GM12878 (cell line): ENCODE measurements at regions not wholly inside any gene's neighbourhood (a gene's known extent, or its start where the extent isn't known, plus 50 kb on each side); places are given as distances from the start of the nearest gene placed in this dataset.

Experiments used
- ATAC-seq: fragments of 200-7000 bp; cut with Tn5 transposase; 3 replicates; pipeline ENCODE4 v1.9.1; 2020; ENCODE audit warnings: mild to moderate bottlenecking, moderate library complexity
- BruUV-seq: library from RNA; stranded (reverse); fragments of 400-500 nt; replicated peaks from 2 replicates; lab custom pipeline; 2021; lab: Mats Ljungman, UMichigan
- CTCF ChIA-PET: fragments of 300-600 bp; sonication (Branson Sonifier 250); formaldehyde crosslinking; extraction: SDS; loops from one replicate; lab custom pipeline; 2021; ENCODE audit warnings: inconsistent platforms; lab: Yijun Ruan, JAX
- POLR2A ChIA-PET: fragments of 350-600 bp; formaldehyde crosslinking; extraction: SDS; loops from one replicate; lab custom pipeline; 2021; ENCODE audit warnings: inconsistent platforms; lab: Charles Lee
- RAD21 ChIA-PET: fragments of 300-600 bp; sonication (Branson Sonifier 250); formaldehyde crosslinking; loops from one replicate; lab custom pipeline; 2023; ENCODE audit warnings: antibody characterized with exemption; ENCODE audit not compliant: unreplicated experiment; lab: Charles Lee
- SMC1A ChIA-PET: fragments of 300-600 bp; sonication (Branson Sonifier 250); formaldehyde crosslinking; loops from one replicate; lab custom pipeline; 2023; ENCODE audit not compliant: unreplicated experiment, uncharacterized antibody; lab: Charles Lee
- DNase-seq: peaks from one replicate; pipeline ENCODE4 v3.0.0-alpha.2; 2011; ENCODE audit warnings: low read depth, low spot score
- FAIRE-seq: peaks from 3 replicates; lab custom pipeline; 2011; peaks lifted over from hg19 to GRCh38; lab: Jason Lieb, UNC
- H2AFZ ChIP-seq: 2 replicates; pipeline ENCODE4 v1.6.0; 2011; ENCODE audit warnings: low read depth, low read length, control low read depth; ENCODE audit not compliant: control insufficient read depth
- H3K27ac ChIP-seq: 2 replicates; pipeline ENCODE4 v1.5.1; 2011; ENCODE audit warnings: control low read depth; ENCODE audit not compliant: control insufficient read depth, insufficient read depth
- H3K27me3 ChIP-seq, 2 experiments: replicated peaks in 1 of 2; 2 replicates each; pipeline versions ENCODE4 v1.6.0 to v1.6.1; 2011; ENCODE audit warnings: low read length in 1 of 2; ENCODE audit not compliant: control insufficient read depth in 2 of 2, insufficient read depth in 2 of 2
- H3K36me3 ChIP-seq, 2 experiments: 2 replicates each; pipeline ENCODE4 v1.5.1; 2011; ENCODE audit warnings: low read length in 1 of 2; ENCODE audit not compliant: control insufficient read depth in 2 of 2, insufficient read depth in 2 of 2
- H3K4me1 ChIP-seq: 2 replicates; pipeline ENCODE4 v1.6.1; 2011; ENCODE audit warnings: mild to moderate bottlenecking, low read length, moderate library complexity, mixed read lengths; ENCODE audit not compliant: control insufficient read depth, insufficient read depth
- H3K4me2 ChIP-seq: 2 replicates; pipeline ENCODE4 v1.6.0; 2011; ENCODE audit warnings: control low read depth; ENCODE audit not compliant: control insufficient read depth, insufficient read depth
- H3K4me3 ChIP-seq: fragments of 200-600 bp; sonication (generic); 2 replicates; pipeline ENCODE4 v1.5.1; 2016
- H3K79me2 ChIP-seq: 2 replicates; pipeline ENCODE4 v1.6.0; 2011; ENCODE audit warnings: low read length; ENCODE audit not compliant: control insufficient read depth, insufficient read depth
- H3K9ac ChIP-seq: 2 replicates; pipeline ENCODE4 v1.8.0; 2011; ENCODE audit warnings: low read length, control low read depth, mixed read lengths; ENCODE audit not compliant: control insufficient read depth, insufficient read depth
- H3K9me3 ChIP-seq: replicated peaks from 3 replicates; pipeline ENCODE4 v1.5.1; 2011; ENCODE audit warnings: mild to moderate bottlenecking, low read length; ENCODE audit not compliant: control insufficient read depth, insufficient read depth
- H4K20me1 ChIP-seq: 2 replicates; pipeline ENCODE4 v1.6.0; 2011; ENCODE audit not compliant: control insufficient read depth, insufficient read depth
- BCL3 ChIP-seq: IDR thresholded peaks from 2 replicates; pipeline ENCODE4 v1.6.1; 2011; ENCODE audit warnings: borderline replicate concordance, low read depth, mild to moderate bottlenecking, moderate library complexity, low read length; ENCODE audit not compliant: insufficient read depth, poor library complexity, severe bottlenecking
- BMI1 ChIP-seq: fragments of 450-650 bp; IDR thresholded peaks from 2 replicates; pipeline ENCODE4 v1.6.1; 2016; ENCODE audit warnings: mild to moderate bottlenecking, moderate library complexity, borderline replicate concordance
- CBX3 ChIP-seq: fragments of 200-600 bp; sonication (generic); IDR thresholded peaks from 2 replicates; pipeline ENCODE4 v1.6.1; 2016; ENCODE audit warnings: low read depth, borderline replicate concordance
- HCFC1 ChIP-seq: fragments of 150-350 bp; IDR thresholded peaks from 2 replicates; pipeline ENCODE4 v1.6.1; 2014; ENCODE audit warnings: low read length
- NFYB ChIP-seq: IDR thresholded peaks from 2 replicates; pipeline ENCODE4 v1.6.1; 2011; ENCODE audit warnings: low read depth, mild to moderate bottlenecking, low read length, improper control_type of control experiment, moderate library complexity; ENCODE audit not compliant: insufficient read depth
- NKRF ChIP-seq: fragments of 450-650 bp; conservative IDR thresholded peaks from 2 replicates; pipeline ENCODE4 v1.6.1; 2017; ENCODE audit warnings: mild to moderate bottlenecking, moderate library complexity
- NR2C2 ChIP-seq: IDR thresholded peaks from 2 replicates; pipeline ENCODE4 v1.6.1; 2011; ENCODE audit warnings: borderline replicate concordance, low read depth; ENCODE audit not compliant: control insufficient read depth, insufficient read length
- POU2F2 ChIP-seq: IDR thresholded peaks from 3 replicates; pipeline ENCODE4 v1.6.1; 2011; ENCODE audit warnings: low read depth, mild to moderate bottlenecking, low read length, borderline replicate concordance
- RUNX3 ChIP-seq: IDR thresholded peaks from 2 replicates; pipeline ENCODE4 v1.6.1; 2012; ENCODE audit warnings: low read length, inconsistent platforms
- TAF1 ChIP-seq: IDR thresholded peaks from 2 replicates; pipeline ENCODE4 v1.6.1; 2011; ENCODE audit warnings: mild to moderate bottlenecking, low read depth, low read length, borderline replicate concordance
- ZNF217 ChIP-seq: fragments of 450-650 bp; IDR thresholded peaks from 2 replicates; pipeline ENCODE4 v1.6.1; 2017; ENCODE audit warnings: antibody characterized with exemption, mild to moderate bottlenecking
- WGBS: methylation state at CpG from one replicate; pipeline ENCODE4 v1.1.6; 2016; ENCODE audit warnings: low lambda C conversion rate; ENCODE audit not compliant: insufficient replicate concordance, insufficient coverage; ENCODE audit errors: missing lambda C conversion rate; 5-methylcytosine and 5-hydroxymethylcytosine counted together
- in situ Hi-C: fragments of 300-500 bp; cut with MboI; formaldehyde crosslinking; loops from 9 replicates; pipeline ENCODE4 v1.14.3; 2018; ENCODE audit warnings: mixed read lengths
- intact Hi-C: fragments of 100-400 bp; cut with micrococcal nuclease; formaldehyde crosslinking; loops from one replicate; pipeline ENCODE4 v1.14.2; 2022; ENCODE audit not compliant: unreplicated experiment

GRCh38 chr21:35719080-35719479 lies 341.2 kb downstream of the SETD4 start:
- Histone ChIP-seq H3K9me3 (no peaks in the 10 kb centered on the region), H4K20me1 (no peaks in the 10 kb centered on the region), H3K79me2 (no peaks in the 10 kb centered on the region), H3K27ac (no peak overlapping the region), H2AFZ (no peak overlapping the region), H3K4me2 (no peak overlapping the region), H3K4me1 (no peaks in the 10 kb centered on the region), H3K4me3 (no peak overlapping the region), H3K27me3 (no peaks in the 10 kb centered on the region), H3K9ac (no peak overlapping the region), H3K36me3 (no peaks in the 10 kb centered on the region)
- intact Hi-C loops (no loop called here), in situ Hi-C loops (no loop called here)
- no TSS peak for BruUV-seq
- SMC1A ChIA-PET, result no interaction called here
- ATAC-seq, result no peak
- DNase-seq, result no peak
- TF ChIP-seq RUNX3 (no peak), NR2C2 (no peak), BCL3 (no peak), POU2F2 (no peak), TAF1 (no peak), HCFC1 (no peak), NFYB (no peak), NKRF (no peak), ZNF217 (no peak), CBX3 (no peak), BMI1 (no peak)
- CTCF ChIA-PET, result no interaction called here
- 28% methylated on average over 1 of the region's 1 CpG for WGBS
- POLR2A ChIA-PET, result no interaction called here
- RAD21 ChIA-PET, result no interaction called here
- FAIRE-seq, result no peak
